GDM1 (cell line): ENCODE measurements at regions not wholly inside any gene's neighbourhood (a gene's known extent, or its start where the extent isn't known, plus 50 kb on each side); places are given as distances from the start of the nearest gene placed in this dataset.
"Not testable (repeated sequence)": the region's sequence is repeated elsewhere in the genome, so short reads cannot be mapped to it uniquely, and the experiment has no call there.

ENCODE experiments used
- DNase-seq: peaks from one replicate; lab custom pipeline; 2025; lab: John Stamatoyannopoulos, UW

- DNase-seq: no peak
Measured at GRCh38 chr15:79661411-79661810, 229.3 kb downstream of the MINAR1 start.

- DNase-seq: no peak
Measured at GRCh38 chr15:79673416-79674123, 223.2 kb downstream of the MTHFS start.

- no peak for DNase-seq
Measured at GRCh38 chr15:79674124-79674465, 222.7 kb downstream of the MTHFS start.

GRCh38 chr15:79675982-79676381 is 220.8 kb downstream of the MTHFS start:
- DNase-seq: no peak

- no peak for DNase-seq
Measured at GRCh38 chr15:79676621-79677020, 220.2 kb downstream of the MTHFS start.

GRCh38 chr15:79677241-79677640 is 219.6 kb downstream of the MTHFS start:
- DNase-seq: no peak

- no peak for DNase-seq
Measured at GRCh38 chr15:79678032-79678701, 218.6 kb downstream of the MTHFS start.

- no peak for DNase-seq
Measured at GRCh38 chr15:79680720-79681119, 216.1 kb downstream of the MTHFS start.

GRCh38 chr15:79682285-79682684 is 214.5 kb downstream of the MTHFS start:
- no peak for DNase-seq

- DNase-seq: no peak
Measured at GRCh38 chr15:79682851-79683288, 213.9 kb downstream of the MTHFS start.

- DNase-seq: no peak
Measured at GRCh38 chr15:79689030-79689429, 207.8 kb downstream of the MTHFS start.

GRCh38 chr15:79700951-79701480 is 195.8 kb downstream of the MTHFS start:
- no peak for DNase-seq

- DNase-seq: no peak
Measured at GRCh38 chr15:79702621-79703020, 194.2 kb downstream of the MTHFS start.

- no peak for DNase-seq
Measured at GRCh38 chr15:79721256-79721655, 175.6 kb downstream of the MTHFS start.

GRCh38 chr15:79724312-79724711 is 172.5 kb downstream of the MTHFS start:
- no peak for DNase-seq

GRCh38 chr15:79724804-79725203 is 172.0 kb downstream of the MTHFS start:
- DNase-seq: no peak

- no peak for DNase-seq
Measured at GRCh38 chr15:79728867-79729266, 167.9 kb downstream of the MTHFS start.

- no peak for DNase-seq
Measured at GRCh38 chr15:79736435-79737000, 160.3 kb downstream of the MTHFS start.

GRCh38 chr15:79738143-79738542 is 158.7 kb downstream of the MTHFS start:
- no peak for DNase-seq

GRCh38 chr15:79740561-79740960 is 156.3 kb downstream of the MTHFS start:
- no peak for DNase-seq

GRCh38 chr15:79743032-79743431 is 153.8 kb downstream of the MTHFS start:
- no peak for DNase-seq

- not testable (repeated sequence) for DNase-seq
Measured at GRCh38 chr15:79744485-79744884, 152.3 kb downstream of the MTHFS start.

GRCh38 chr15:79756365-79756764 is 140.4 kb downstream of the MTHFS start:
- no peak for DNase-seq
